Lower leg skin (tissue), 3 donors: ENCODE measurements at regions not wholly inside any gene's neighbourhood (a gene's known extent, or its start where the extent isn't known, plus 50 kb on each side); places are given as distances from the start of the nearest gene placed in this dataset.

ENCODE experiments used
- CTCF ChIP-seq, 3 donors: fragments of 450-650 bp; IDR thresholded peaks; one replicate each; pipeline ENCODE4 v1.5.1; 2016; ENCODE audit warnings: antibody characterized with exemption in 3 of 3, mild to moderate bottlenecking in 3 of 3, moderate library complexity in 2 of 3
- POLR2A ChIP-seq, 2 donors: fragments of 450-650 bp; IDR thresholded peaks; one replicate each; pipeline ENCODE4 v1.6.1; 2016 to 2017; ENCODE audit warnings: antibody characterized with exemption in 2 of 2, mild to moderate bottlenecking in 1 of 2, moderate library complexity in 1 of 2

- TF ChIP-seq CTCF (IDR thresholded peaks at IDR 0.05) (no peak), POLR2A (IDR thresholded peaks at IDR 0.05) (no peak)
These were observed 796.2 kb downstream of the SLITRK1 start for GRCh38 chr13:83086088-83086487.
